PFSK-1 (cell line): ENCODE measurements at regions not wholly inside any gene's neighbourhood (a gene's known extent, or its start where the extent isn't known, plus 50 kb on each side); places are given as distances from the start of the nearest gene placed in this dataset.

Experiments
- FOXP2 ChIP-seq: optimal IDR thresholded peaks from 2 replicates; pipeline ENCODE3; 2011; ENCODE audit warnings: borderline replicate concordance, control low read depth, inconsistent platforms; ENCODE audit not compliant: insufficient read depth; ENCODE audit errors: extremely low read length, extremely low read depth
- POLR2AphosphoS5 ChIP-seq: IDR thresholded peaks from 2 replicates; pipeline ENCODE4 v1.6.1; 2012; ENCODE audit warnings: low read depth, mild to moderate bottlenecking, control low read depth, low read length, moderate library complexity
- REST ChIP-seq, 2 experiments: IDR thresholded peaks; 2 replicates each; pipeline versions ENCODE4 v1.6.1 to v1.8.0; 2011 to 2012; ENCODE audit warnings: low read depth in 2 of 2, low read length in 2 of 2, control low read depth in 1 of 2, inconsistent platforms in 1 of 2, mild to moderate bottlenecking in 1 of 2, moderate library complexity in 1 of 2; ENCODE audit not compliant: insufficient read depth in 1 of 2
- SIN3A ChIP-seq: IDR thresholded peaks from 2 replicates; pipeline ENCODE4 v1.6.1; 2012; ENCODE audit warnings: mild to moderate bottlenecking, low read length, moderate library complexity, borderline replicate concordance; ENCODE audit not compliant: insufficient read depth
- TAF1 ChIP-seq: IDR thresholded peaks from 2 replicates; pipeline ENCODE4 v1.6.1; 2012; ENCODE audit warnings: low read length, control low read depth, borderline replicate concordance; ENCODE audit not compliant: insufficient read depth

GRCh38 chr6:22043284-22043962 is 253.4 kb downstream of the PRL start:
- TF ChIP-seq REST (IDR thresholded peaks at IDR 0.05; ENCODE audit: insufficient read depth in 1 of 2, low read depth in 2 of 2, low read length in 2 of 2) (no peak), POLR2AphosphoS5 (no peak), SIN3A (no peak), TAF1 (no peak), FOXP2 (no peak)

- no peak for TF ChIP-seq TAF1
- TF ChIP-seq FOXP2: no peak
- no peak for TF ChIP-seq POLR2AphosphoS5
- no peak for TF ChIP-seq REST (IDR thresholded peaks at IDR 0.05; ENCODE audit: insufficient read depth in 1 of 2, low read depth in 2 of 2, low read length in 2 of 2)
- no peak for TF ChIP-seq SIN3A
Observed at GRCh38 chr6:22045261-22045912, 251.4 kb downstream of the PRL start.

- TF ChIP-seq POLR2AphosphoS5 (no peak), TAF1 (no peak), SIN3A (no peak)
Observed at GRCh38 chr6:22049002-22049401, 247.8 kb downstream of the PRL start.

GRCh38 chr6:22053391-22053997 is 243.3 kb downstream of the PRL start:
- TF ChIP-seq SIN3A (no peak), REST (IDR thresholded peaks at IDR 0.05; ENCODE audit: insufficient read depth in 1 of 2, low read depth in 2 of 2, low read length in 2 of 2) (no peak), FOXP2 (no peak), TAF1 (no peak), POLR2AphosphoS5 (no peak)

- no peak for TF ChIP-seq POLR2AphosphoS5
- TF ChIP-seq SIN3A: no peak
- TF ChIP-seq REST (IDR thresholded peaks at IDR 0.05; ENCODE audit: insufficient read depth in 1 of 2, low read depth in 2 of 2, low read length in 2 of 2): no peak
- TF ChIP-seq FOXP2: no peak
- TF ChIP-seq TAF1: no peak
Observed at GRCh38 chr6:22056398-22056797, 240.4 kb downstream of the PRL start.
